ES-I3 (cell line): ENCODE measurements at regions not wholly inside any gene's neighbourhood (a gene's known extent, or its start where the extent isn't known, plus 50 kb on each side); places are given as distances from the start of the nearest gene placed in this dataset.
"Not testable (repeated sequence)": the region's sequence is repeated elsewhere in the genome, so short reads cannot be mapped to it uniquely, and the experiment has no call there.

Experiments
- H3K36me3 ChIP-seq: 2 replicates; pipeline ENCODE4 v1.6.1; 2013; ENCODE audit warnings: mild to moderate bottlenecking, low read length, control low read depth, moderate library complexity; ENCODE audit not compliant: insufficient read depth
- H3K4me1 ChIP-seq: 2 replicates; pipeline ENCODE4 v1.6.1; 2013; ENCODE audit warnings: mild to moderate bottlenecking, control low read depth, low read length; ENCODE audit not compliant: insufficient read depth
- H3K9ac ChIP-seq: 2 replicates; pipeline ENCODE4 v1.6.1; 2013; ENCODE audit warnings: low read depth, mild to moderate bottlenecking, low read length, moderate library complexity
- H3K9me3 ChIP-seq: 2 replicates; pipeline ENCODE4 v1.6.1; 2013; ENCODE audit warnings: mild to moderate bottlenecking, low read length, moderate library complexity; ENCODE audit not compliant: control insufficient read depth, insufficient read depth

DNA sequence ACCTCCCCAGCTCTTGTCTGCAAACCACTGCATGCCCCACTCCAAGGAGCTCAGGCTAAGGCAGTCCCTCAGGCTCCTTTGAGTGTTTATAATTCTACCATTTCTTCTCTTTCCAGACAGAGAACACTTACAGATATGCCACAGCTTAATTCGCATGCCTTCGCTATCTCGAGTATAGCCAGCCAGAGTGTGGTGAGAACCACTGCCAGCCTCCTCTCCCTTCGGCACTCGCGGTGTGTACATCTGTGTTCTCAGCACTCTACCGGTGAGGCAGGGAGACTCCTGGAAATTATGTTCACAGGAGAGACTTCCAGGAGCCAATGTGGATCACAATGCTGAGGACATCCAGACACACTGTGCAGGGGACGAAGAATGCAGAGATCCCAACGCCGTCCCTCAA, 143.7 kb upstream of the IRX1 start:
- Histone ChIP-seq H3K9ac (no peak overlapping the region), H3K9me3 (no peaks in the 10 kb centered on the region; the same call in 1 of the 2 replicates), H3K4me1 (no peaks in the 10 kb centered on the region), H3K36me3 (no peaks in the 10 kb centered on the region)

DNA sequence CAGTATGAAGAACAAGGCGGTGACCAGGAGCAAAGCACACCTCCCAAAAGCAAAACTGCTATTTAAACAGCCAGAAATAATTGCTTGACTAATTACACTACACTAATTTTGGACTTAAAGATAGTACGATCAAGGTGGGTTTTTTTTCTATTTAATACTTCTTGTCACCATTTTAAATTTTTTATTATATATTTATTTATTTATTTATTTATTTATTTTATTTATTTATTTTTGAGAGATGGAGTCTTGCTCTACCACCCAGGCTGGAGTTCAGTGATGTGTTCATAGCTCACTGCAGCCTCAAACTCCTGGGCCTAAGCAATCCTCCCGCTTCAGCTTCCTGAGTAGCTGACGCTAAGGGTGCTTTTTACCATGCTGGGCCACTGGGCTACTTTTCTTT, 146.2 kb upstream of the IRX1 start:
- no peaks in the 10 kb centered on the region; the same call in 1 of the 2 replicates for H3K9me3 ChIP-seq
- no peaks in the 10 kb centered on the region for H3K4me1 ChIP-seq
- no peak overlapping the region for H3K9ac ChIP-seq
- no peaks in the 10 kb centered on the region for H3K36me3 ChIP-seq

DNA sequence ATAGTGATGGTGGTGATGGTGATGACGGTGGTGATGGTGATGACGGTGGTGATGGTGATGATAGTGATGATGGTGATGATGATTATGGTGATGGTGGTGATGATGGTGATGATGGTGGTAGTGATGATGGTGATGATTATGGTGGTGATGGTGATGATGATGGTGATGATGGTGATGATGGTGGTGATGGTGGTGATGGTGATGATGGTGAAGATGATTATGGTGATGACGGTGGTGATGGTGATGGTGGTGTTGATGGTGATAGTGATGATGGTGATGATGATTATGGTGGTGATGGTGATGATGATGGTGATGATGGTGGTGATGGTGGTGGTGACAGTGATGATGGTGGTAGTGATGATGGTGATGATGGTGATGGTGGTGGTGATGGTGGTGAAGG, 149.2 kb upstream of the IRX1 start:
- H3K9me3 ChIP-seq: no peaks in the 10 kb centered on the region; the same call in 1 of the 2 replicates
- no peaks in the 10 kb centered on the region for H3K36me3 ChIP-seq
- H3K4me1 ChIP-seq: no peaks in the 10 kb centered on the region
- no peak overlapping the region for H3K9ac ChIP-seq

DNA sequence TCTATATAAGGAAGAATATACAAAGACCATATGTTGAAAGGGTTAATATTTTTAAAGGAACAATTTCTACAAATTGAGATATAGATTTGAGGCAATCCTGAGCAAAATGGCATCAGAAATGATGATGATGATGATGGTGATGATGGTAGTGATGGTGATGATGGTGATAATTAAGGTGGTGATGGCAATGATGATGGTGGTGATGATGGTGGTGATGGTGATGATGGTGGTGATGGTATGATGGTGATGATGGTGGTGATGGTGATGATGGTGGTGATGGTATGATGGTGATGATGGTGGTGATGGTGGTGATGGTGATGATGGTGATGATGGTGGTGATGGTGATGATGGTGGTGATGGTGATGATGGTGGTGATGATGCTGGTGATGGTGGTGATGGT, 150.1 kb upstream of the IRX1 start:
- H3K4me1 ChIP-seq, H3K9ac ChIP-seq, H3K9me3 ChIP-seq, H3K36me3 ChIP-seq: not testable (repeated sequence)

DNA sequence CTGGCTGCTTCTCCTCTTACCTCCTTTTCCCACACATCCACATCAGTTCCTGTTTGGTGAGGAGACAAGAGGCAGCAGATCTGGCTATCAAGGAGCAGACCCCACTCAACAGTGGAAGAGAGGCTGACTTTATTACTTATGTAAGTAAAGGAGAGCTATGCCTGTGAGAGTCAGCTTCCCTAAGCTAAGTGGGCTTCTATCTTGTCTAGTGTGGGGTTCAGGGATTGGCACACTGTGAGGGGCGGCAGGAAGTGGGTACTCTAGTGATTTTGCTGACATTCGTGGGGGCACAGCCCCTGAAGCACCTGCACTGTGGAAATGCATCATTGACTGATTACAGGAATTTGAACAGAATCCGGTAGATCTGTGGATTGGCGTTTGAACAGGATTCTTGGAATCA, 163.5 kb upstream of the IRX1 start:
- no peaks in the 10 kb centered on the region for H3K36me3 ChIP-seq
- H3K9ac ChIP-seq: no peak overlapping the region
- H3K4me1 ChIP-seq: no peaks in the 10 kb centered on the region
- H3K9me3 ChIP-seq: no peaks in the 10 kb centered on the region

DNA sequence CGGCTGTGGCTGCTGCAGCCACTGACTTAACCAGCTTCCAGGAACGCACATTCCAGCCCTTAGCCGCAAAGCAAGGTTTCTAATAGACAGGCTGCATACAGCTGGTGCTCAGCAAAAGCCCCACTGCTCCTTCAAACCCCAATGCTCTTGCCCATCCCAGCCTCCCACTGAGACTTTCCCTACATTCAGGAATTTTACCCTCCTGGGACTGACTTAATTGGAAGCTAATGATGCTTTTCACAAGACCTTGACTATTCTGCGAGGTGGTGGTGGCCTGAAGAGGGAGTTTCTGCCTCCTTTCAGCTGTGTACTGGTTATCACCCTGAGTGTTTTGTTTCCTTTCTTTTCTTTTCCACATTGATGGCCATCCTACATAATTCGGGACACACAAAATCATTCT, 164.9 kb upstream of the IRX1 start:
- H3K9ac ChIP-seq: no peak overlapping the region
- no peaks in the 10 kb centered on the region for H3K4me1 ChIP-seq
- no peaks in the 10 kb centered on the region for H3K36me3 ChIP-seq
- H3K9me3 ChIP-seq: no peaks in the 10 kb centered on the region

DNA sequence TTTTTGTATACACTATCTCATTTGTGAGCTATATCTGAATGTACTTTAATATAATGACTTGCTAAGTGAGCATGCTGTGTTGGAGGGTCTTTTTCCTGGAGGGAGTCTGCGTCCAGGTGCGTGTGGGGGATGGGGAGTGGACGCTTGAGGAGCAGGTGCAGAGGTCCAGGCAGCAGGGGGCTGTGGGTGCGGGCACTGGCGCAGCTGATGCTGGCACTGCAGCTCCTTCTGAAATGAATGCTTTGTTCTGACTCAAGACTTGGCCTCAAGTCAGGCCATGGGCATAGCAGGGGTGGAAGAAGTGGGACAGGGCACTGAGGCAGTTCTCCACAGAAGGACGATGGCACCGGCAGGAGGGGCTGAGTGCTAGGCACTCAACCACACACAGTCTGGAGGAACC, 165.7 kb upstream of the IRX1 start:
- Histone ChIP-seq H3K9me3 (no peaks in the 10 kb centered on the region), H3K36me3 (no peaks in the 10 kb centered on the region), H3K4me1 (no peaks in the 10 kb centered on the region), H3K9ac (no peak overlapping the region)

DNA sequence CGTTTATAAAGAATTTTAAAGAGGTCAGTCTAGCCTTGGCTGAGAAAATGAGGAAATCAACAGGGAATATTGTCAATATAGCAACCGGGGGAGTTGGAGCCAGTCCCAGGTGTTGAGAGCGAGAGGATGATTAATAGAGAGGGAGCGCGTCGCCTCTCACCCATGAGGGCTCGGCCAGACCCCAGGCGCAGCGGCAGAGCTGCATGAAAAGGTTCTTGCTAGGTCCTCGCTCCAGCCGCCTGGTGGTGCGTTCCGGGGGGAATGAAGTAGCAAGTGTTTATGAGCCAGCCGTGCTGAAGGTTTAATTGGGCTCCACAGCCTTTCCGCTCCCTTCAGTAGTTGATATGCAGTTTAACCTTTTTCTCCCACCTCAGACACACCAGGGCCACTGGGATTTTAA, 167.3 kb upstream of the IRX1 start:
- no peaks in the 10 kb centered on the region for H3K36me3 ChIP-seq
- H3K4me1 ChIP-seq: no peaks in the 10 kb centered on the region
- H3K9me3 ChIP-seq: no peaks in the 10 kb centered on the region
- no peak overlapping the region for H3K9ac ChIP-seq

DNA sequence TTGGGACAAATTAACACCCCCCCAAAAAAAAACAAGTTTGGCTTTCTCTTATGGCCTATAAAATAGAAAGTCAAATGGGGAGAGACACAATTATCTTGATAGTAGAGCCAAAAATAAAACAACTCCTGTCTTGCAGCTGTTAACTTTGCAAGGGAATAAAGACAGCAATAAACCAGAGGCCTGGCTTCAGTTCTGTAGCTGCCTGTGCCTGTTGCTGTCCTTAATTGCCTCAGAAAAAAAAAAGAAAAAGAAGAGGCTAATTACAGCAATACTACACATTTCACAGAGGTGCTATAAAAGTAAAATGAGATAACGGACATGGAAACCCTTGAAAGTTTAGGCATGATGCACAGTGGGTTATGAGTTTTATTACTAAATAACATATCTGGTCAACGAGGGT, 170.7 kb upstream of the IRX1 start:
- Histone ChIP-seq H3K9ac (no peak overlapping the region), H3K36me3 (no peaks in the 10 kb centered on the region), H3K4me1 (no peaks in the 10 kb centered on the region), H3K9me3 (no peaks in the 10 kb centered on the region)

DNA sequence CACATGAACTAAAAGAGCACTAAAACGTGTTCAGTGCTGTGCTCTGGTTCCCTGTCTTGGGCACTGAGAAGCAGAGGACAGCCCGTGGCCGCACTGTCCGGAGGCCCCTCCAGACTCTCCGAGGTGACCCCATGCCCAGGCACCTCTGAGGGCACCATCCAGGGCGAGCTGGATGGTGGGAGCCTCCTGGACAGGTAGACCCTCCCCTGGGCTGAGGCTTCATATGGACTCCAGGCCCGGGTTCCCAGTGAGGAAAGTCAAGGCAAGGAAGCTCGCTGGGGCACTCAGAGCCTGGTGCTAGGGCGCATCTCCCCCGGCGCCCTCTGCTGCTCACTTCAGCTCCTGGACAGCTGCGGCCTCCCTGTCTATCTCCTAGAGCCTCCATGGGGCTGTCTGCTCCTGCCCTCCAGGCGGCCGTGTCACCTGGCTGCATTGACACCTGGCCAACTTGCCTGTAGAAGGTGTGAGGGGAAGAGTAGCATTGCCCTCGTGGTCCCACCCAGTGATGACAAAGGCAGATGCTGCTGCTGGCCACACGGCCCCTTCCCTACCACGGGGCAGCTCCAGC, 178.2 kb upstream of the IRX1 start:
- no peaks in the 10 kb centered on the region for H3K36me3 ChIP-seq
- no peaks in the 10 kb centered on the region for H3K4me1 ChIP-seq
- no peaks in the 10 kb centered on the region for H3K9me3 ChIP-seq
- H3K9ac ChIP-seq: no peak overlapping the region

DNA sequence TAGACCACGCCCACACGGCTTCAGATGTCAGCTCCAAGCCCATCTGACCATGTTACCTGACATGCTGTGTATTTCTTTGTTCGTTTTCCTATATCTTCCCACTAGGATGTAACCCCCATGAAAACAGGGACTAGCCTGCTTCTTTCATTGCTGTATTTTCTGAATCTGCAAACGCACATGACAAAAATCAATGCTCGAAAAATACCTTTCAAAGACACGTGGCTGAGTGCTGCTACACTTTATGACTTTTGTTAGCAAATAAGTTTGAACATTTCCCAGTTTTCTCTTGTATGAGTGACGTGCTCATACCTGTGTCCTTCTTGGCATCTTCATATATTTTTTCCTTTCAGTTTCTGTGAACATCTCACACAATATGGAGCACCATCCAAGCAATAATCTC, 181.3 kb upstream of the IRX1 start:
- Histone ChIP-seq H3K9me3 (no peaks in the 10 kb centered on the region; the same call in 1 of the 2 replicates), H3K4me1 (no peaks in the 10 kb centered on the region), H3K36me3 (no peaks in the 10 kb centered on the region), H3K9ac (no peak overlapping the region)

DNA sequence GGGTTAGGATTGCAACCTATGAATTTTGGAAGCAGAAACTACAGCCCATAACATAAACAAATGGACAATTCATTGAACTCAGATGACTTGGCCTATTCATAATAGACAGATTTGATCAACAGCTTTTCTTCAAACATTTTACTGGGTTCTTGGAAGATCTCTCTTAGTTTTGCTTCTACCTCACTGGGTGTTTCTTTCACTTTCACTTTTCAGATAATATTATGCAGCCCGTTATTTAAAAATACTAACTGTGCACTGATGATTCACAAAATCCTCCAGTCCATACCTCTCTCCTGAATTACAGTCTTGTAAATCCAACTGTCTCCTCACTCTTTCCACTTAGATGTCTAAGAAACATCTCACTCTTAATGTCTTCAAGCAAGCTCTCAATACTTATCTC, 183.5 kb upstream of the IRX1 start:
- Histone ChIP-seq H3K4me1 (no peaks in the 10 kb centered on the region), H3K36me3 (no peaks in the 10 kb centered on the region), H3K9me3 (no peaks in the 10 kb centered on the region; the same call in 1 of the 2 replicates)

DNA sequence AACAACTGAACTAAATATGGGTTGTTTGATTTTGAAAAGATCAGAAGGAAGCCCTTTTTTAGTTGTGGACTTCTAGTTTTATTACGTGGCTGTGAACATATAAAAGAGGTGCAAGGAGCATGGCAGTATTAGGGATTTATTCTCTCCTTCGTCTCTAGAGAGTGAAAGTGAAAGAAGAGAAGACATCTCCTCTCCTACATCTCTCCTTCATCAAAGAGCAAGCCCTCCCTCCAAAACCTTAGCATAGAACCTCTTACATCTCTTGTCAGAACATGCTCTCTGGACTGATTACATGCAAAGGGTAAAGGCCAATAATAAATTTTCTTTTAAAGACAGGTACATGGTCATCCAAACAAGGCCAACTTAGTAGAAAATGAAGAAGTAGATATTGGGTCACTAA, 184.3 kb upstream of the IRX1 start:
- Histone ChIP-seq H3K9ac (no peak overlapping the region), H3K36me3 (no peaks in the 10 kb centered on the region), H3K4me1 (no peaks in the 10 kb centered on the region), H3K9me3 (no peaks in the 10 kb centered on the region; the same call in 1 of the 2 replicates)

More for the DNA sequence above, 183.5 kb upstream of the IRX1 start:
- H3K9ac ChIP-seq: no peak overlapping the region

DNA sequence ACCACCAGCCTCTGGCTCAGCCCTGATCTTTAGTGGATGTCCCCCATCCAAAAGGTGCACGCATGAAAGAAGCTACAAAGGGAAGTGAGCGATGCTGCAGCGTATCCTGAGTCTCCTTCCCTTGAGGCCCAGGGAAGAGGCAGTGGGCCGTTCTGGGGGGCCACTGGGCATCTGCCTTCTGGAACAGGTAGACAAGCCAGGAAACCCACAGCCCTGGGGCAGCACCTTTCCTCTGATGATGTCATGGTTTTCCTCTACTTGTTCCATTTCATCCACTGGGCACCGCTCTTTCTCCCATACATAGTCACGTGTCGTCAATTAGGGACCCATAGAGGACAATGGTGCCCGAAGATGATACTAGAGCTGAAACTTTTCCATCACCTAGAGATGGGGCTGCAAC, 194.0 kb upstream of the IRX1 start:
- Histone ChIP-seq H3K4me1 (no peaks in the 10 kb centered on the region), H3K9ac (no peak overlapping the region)

DNA sequence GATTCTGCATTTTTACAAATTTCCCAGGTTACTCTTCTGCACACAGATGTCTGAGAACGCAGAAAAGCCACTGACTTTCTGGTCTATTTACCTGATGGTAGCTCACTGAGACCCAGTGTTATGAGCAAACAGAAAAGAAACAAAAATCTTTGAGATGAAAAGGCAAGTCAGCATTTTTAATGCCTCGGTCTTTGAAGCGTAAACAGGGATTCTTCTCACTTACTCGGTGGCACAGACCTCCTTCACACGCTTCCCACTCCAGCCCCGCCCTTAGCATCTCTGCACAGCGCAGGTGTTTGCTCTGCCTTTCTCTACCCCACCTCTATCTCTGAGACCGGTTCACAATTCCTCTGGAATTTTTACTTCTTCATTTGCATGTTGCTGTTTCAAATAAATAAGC, 195.0 kb upstream of the IRX1 start:
- H3K9me3 ChIP-seq: peaks cover 12% of the 10 kb centered on the region; the same call in 1 of the 2 replicates
- H3K4me1 ChIP-seq: no peaks in the 10 kb centered on the region
- H3K36me3 ChIP-seq: no peaks in the 10 kb centered on the region
- H3K9ac ChIP-seq: no peak overlapping the region

More for the DNA sequence above, 194.0 kb upstream of the IRX1 start:
- H3K36me3 ChIP-seq: no peaks in the 10 kb centered on the region
- H3K9me3 ChIP-seq: peaks cover 12% of the 10 kb centered on the region; the same call in 1 of the 2 replicates
